Prostate gland (tissue), 2 donors: ENCODE measurements at regions not wholly inside any gene's neighbourhood (a gene's known extent, or its start where the extent isn't known, plus 50 kb on each side); places are given as distances from the start of the nearest gene placed in this dataset.

Experiments
- DNase-seq: peaks from one replicate; pipeline ENCODE4 v3.0.0-alpha.2; 2019; ENCODE audit warnings: low spot score
- H3K27ac ChIP-seq, 2 donors: fragments of 200-600 bp; sonication (generic); 2 replicates each; pipeline ENCODE4 v1.5.1; 2017 to 2019
- H3K27me3 ChIP-seq: fragments of 200-600 bp; sonication (generic); replicated peaks from 2 replicates; pipeline ENCODE4 v1.5.1; 2019; ENCODE audit not compliant: insufficient read depth
- H3K36me3 ChIP-seq, 2 donors: fragments of 200-600 bp; sonication (generic); 1 replicate in 1 of 2; 2 replicates in 1 of 2; pipeline versions ENCODE4 v1.5.1 to v1.8.1; 2017 to 2019
- H3K4me1 ChIP-seq: fragments of 200-600 bp; sonication (generic); replicated peaks from 2 replicates; pipeline ENCODE4 v1.5.1; 2019
- H3K4me3 ChIP-seq, 2 donors: fragments of 200-600 bp; sonication (generic); 2 replicates each; pipeline ENCODE4 v1.5.1; 2017 to 2019
- H3K9me3 ChIP-seq: fragments of 200-600 bp; sonication (generic); 2 replicates; pipeline ENCODE4 v1.5.1; 2017
- CTCF ChIP-seq, 4 experiments: fragments of 200-600 bp in 2 of 4; fragments of 450-650 bp in 2 of 4; sonication (generic) in 2 of 4; IDR thresholded peaks; 1 replicate in 3 of 4; 2 replicates in 1 of 4; pipeline ENCODE4 v1.5.1; 2016 to 2019; ENCODE audit warnings: antibody characterized with exemption in 4 of 4, mild to moderate bottlenecking in 2 of 4, moderate library complexity in 2 of 4
- POLR2A ChIP-seq: fragments of 450-650 bp; IDR thresholded peaks from one replicate; pipeline ENCODE4 v1.6.1; 2016; ENCODE audit warnings: antibody characterized with exemption, mild to moderate bottlenecking
- POLR2AphosphoS5 ChIP-seq: sonication (generic); formaldehyde crosslinking; IDR thresholded peaks from one replicate; pipeline ENCODE4 v1.6.1; 2017; ENCODE audit warnings: antibody characterized with exemption
- WGBS: methylation state at CpG from one replicate; pipeline ENCODE4 v1.1.5; 2018; 5-methylcytosine and 5-hydroxymethylcytosine counted together
- intact Hi-C: fragments of 100-400 bp; cut with DNase I; formaldehyde crosslinking; loops from one replicate; pipeline ENCODE4 v1.14.2; 2022

DNA sequence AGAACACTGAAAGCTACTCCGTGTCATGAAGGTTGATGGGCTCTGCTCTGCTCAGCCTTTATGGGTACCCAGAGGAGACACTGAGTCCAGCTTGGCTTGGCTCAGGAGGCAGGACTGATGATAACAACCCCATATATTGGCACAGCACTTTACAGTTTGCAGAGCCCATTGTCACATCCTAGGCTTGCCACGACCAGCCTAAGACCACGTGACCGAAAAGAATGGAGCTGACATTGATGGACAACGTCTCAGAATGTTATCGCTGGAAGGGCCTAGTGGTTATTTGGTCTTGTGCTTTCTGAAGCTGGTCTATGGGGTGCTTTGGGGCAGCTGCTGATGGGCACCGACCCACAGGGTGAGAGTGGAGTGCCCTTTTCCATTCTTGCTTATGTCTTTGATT lies 72.9 kb upstream of the RUNX3 start:
- H3K36me3 ChIP-seq: no peaks in the 10 kb centered on the region
- intact Hi-C loops: no loop called here
- no peaks in the 10 kb centered on the region for H3K4me1 ChIP-seq
- TF ChIP-seq POLR2AphosphoS5: no peak
- TF ChIP-seq POLR2A: no peak
- TF ChIP-seq CTCF (IDR thresholded peaks at IDR 0.05): no peak
- 87% methylated on average over 7 of the region's 7 CpGs for WGBS
- H3K4me3 ChIP-seq: no peak overlapping the region
- H3K27ac ChIP-seq: no peak overlapping the region
- no peaks in the 10 kb centered on the region for H3K27me3 ChIP-seq
- DNase-seq: no peak
- H3K9me3 ChIP-seq: no peaks in the 10 kb centered on the region

GRCh38 chr1:25001125-25001915 lies 71.2 kb upstream of the RUNX3 start:
- H3K4me1 ChIP-seq: no peaks in the 10 kb centered on the region
- no peak overlapping the region for H3K27ac ChIP-seq
- 79% methylated on average over 13 of the region's 17 CpGs for WGBS
- no peak overlapping the region for H3K4me3 ChIP-seq
- DNase-seq: no peak
- H3K9me3 ChIP-seq: no peaks in the 10 kb centered on the region
- TF ChIP-seq CTCF (IDR thresholded peaks at IDR 0.05) (no peak), POLR2AphosphoS5 (no peak), POLR2A (no peak)
- H3K27me3 ChIP-seq: no peaks in the 10 kb centered on the region
- intact Hi-C loops: no loop called here
- no peaks in the 10 kb centered on the region for H3K36me3 ChIP-seq

DNA sequence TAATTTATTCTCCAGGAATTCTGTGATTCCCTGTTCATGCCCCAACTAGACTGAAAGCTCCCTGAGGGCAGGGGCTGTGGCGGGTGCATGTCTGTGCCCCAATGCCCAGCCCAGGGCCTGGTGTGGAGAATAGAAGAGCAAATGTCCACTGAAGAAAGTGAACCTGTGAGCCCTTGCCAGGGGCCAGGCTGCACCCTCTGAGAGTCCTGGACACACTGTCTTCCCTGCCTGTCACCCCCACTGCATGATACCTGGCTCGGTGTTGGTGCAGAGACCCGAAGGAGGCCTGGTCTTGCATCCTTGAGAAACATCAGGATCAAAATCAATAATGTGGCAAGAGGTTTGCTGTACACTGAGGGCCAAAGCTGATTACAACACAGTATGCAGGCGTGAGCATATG lies 69.8 kb upstream of the RUNX3 start:
- Histone ChIP-seq H3K4me1 (no peaks in the 10 kb centered on the region), H3K4me3 (no peak overlapping the region), H3K27ac (no peak overlapping the region), H3K9me3 (no peaks in the 10 kb centered on the region), H3K27me3 (no peaks in the 10 kb centered on the region), H3K36me3 (no peaks in the 10 kb centered on the region)
- TF ChIP-seq POLR2AphosphoS5: no peak
- no peak for TF ChIP-seq CTCF (IDR thresholded peaks at IDR 0.05)
- no peak for TF ChIP-seq POLR2A
- 82% methylated on average over 4 of the region's 4 CpGs for WGBS
- intact Hi-C loops: no loop called here
- no peak for DNase-seq

GRCh38 chr1:24999426-24999825 lies 69.3 kb upstream of the RUNX3 start:
- H3K36me3 ChIP-seq: no peaks in the 10 kb centered on the region
- H3K4me1 ChIP-seq: no peaks in the 10 kb centered on the region
- no peaks in the 10 kb centered on the region for H3K27me3 ChIP-seq
- intact Hi-C loops: no loop called here
- TF ChIP-seq POLR2AphosphoS5 (no peak), CTCF (IDR thresholded peaks at IDR 0.05) (no peak), POLR2A (no peak)
- H3K27ac ChIP-seq: no peak overlapping the region
- WGBS: 86% methylated on average over 10 of the region's 10 CpGs
- DNase-seq: no peak
- no peak overlapping the region for H3K4me3 ChIP-seq
- H3K9me3 ChIP-seq: no peaks in the 10 kb centered on the region

DNA sequence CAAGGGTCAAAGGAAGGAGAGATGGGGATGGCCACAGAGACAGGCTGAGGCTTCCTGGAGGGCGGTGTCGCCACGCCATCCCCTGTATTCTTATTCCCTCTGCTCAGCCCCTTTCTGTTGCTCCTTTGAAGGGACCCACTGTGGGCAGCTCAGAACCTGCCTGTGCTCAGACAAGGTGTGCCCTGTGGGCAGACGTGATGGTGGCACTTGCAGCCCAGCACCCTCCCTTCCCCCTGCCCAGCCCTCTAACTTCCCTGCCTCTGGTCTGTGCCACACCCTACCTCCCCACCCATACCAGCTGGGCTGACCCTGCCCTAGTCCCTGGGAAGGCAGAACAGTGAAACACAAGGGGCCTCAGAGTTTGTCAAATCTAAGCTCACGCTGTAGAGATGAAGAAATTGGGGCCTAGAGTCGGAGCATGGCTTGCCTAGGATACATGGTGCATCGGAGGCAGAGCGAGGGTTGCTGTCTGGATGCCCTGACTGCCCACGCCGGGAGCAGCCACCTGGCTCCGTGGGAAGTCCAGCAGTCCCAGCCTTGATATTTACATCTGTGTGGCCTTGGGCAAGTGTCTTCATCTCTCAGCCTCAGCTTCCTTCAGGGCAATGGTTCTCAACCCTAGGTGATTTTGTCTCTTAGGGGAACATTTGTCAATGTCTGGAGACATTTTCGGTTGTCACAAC lies 68.6 kb upstream of the RUNX3 start:
- H3K27ac ChIP-seq: no peak overlapping the region
- H3K27me3 ChIP-seq: no peaks in the 10 kb centered on the region
- TF ChIP-seq CTCF (IDR thresholded peaks at IDR 0.05) (no peak), POLR2A (no peak), POLR2AphosphoS5 (no peak)
- intact Hi-C loops: no loop called here
- H3K4me3 ChIP-seq: no peak overlapping the region
- 89% methylated on average over 12 of the region's 12 CpGs for WGBS
- H3K4me1 ChIP-seq: no peaks in the 10 kb centered on the region
- DNase-seq: no peak
- H3K36me3 ChIP-seq: no peaks in the 10 kb centered on the region
- H3K9me3 ChIP-seq: no peaks in the 10 kb centered on the region
